GM12872 (cell line): ENCODE measurements at regions not wholly inside any gene's neighbourhood (a gene's known extent, or its start where the extent isn't known, plus 50 kb on each side); places are given as distances from the start of the nearest gene placed in this dataset.

ENCODE experiments used
- TF ChIP-seq, protein P1 (sequence below): IDR thresholded peaks from 3 replicates; pipeline ENCODE4 v1.5.1; 2011; ENCODE audit warnings: low read depth, mild to moderate bottlenecking, low read length, moderate library complexity; ENCODE audit not compliant: insufficient read depth

DNA sequence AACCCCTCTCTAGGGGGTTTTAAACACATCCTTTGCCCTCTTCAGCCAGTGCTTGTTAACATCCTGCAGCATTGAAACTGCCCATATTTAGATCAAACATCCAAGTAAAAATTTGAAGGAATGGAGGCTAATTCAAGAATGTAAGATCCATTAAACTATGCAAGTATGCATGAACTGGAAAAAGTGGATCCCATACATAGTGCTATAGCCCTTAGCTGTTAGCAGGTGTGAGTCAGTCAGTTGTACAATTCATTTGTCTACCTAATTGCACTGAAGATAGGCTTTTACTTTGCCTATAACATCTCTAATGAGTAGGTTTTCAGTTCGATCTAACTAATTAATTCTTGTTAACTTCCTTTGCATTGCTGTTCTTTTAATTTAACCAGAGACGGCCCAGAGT, 270.9 kb downstream of the LMO4 start:
- TF ChIP-seq, protein P1, sequence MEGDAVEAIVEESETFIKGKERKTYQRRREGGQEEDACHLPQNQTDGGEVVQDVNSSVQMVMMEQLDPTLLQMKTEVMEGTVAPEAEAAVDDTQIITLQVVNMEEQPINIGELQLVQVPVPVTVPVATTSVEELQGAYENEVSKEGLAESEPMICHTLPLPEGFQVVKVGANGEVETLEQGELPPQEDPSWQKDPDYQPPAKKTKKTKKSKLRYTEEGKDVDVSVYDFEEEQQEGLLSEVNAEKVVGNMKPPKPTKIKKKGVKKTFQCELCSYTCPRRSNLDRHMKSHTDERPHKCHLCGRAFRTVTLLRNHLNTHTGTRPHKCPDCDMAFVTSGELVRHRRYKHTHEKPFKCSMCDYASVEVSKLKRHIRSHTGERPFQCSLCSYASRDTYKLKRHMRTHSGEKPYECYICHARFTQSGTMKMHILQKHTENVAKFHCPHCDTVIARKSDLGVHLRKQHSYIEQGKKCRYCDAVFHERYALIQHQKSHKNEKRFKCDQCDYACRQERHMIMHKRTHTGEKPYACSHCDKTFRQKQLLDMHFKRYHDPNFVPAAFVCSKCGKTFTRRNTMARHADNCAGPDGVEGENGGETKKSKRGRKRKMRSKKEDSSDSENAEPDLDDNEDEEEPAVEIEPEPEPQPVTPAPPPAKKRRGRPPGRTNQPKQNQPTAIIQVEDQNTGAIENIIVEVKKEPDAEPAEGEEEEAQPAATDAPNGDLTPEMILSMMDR = no peak

DNA sequence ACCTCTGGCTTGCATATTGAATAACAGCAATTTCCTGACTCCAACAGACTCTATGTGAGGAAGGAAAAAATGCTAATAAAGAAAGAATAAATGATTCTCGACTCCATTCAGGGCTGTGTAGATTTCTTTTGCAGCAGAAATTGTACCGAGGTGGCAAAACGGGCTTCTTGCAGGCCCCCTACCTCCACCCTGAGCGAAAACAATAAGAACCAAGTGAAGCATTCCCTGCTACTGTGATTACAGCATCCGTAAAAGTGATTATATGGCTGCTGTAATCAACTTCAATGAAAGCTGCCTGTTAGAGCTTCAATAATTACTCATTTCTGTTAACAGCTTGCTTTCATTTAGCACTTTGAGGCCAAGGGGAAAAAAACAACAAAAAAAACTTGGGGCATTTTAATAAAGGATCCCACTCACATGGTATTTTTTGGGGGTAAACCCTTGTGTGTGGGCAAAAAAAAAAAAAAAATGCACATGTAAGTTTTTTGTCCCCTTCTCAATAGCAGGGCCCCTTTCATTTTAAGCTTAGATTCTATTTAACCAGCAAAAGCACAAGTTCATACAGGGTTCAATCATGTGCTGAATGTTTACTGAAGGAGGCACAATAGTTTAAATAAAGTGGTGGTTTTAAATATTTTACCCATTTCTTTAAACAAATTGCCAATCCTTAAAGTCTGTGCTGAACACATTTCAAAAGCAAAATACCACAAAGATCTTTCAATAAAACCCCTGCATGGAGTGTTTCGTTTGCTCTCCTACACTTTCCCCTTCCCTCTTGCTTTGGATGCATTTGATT, 271.6 kb downstream of the LMO4 start:
- TF ChIP-seq, protein P1 = no peak

DNA sequence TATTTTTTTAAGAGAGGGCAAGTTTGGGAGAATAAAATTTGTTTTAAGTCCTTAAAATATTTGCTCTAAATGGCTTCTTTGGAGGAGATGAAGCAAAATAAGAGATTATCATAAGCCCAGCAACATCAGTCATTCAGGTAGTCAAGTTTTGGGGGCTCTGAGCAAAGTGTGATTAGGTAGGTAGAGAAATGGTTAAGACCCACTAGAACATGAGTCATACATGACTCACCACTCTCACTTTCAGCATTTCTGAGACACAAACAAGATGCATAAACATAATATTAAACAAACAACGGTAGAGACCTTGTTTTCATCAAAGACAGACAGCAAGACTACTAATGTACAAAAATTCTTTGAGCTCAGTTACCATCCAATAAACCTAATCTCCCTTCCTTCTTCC, 272.2 kb downstream of the LMO4 start:
- TF ChIP-seq, protein P1 = no peak

DNA sequence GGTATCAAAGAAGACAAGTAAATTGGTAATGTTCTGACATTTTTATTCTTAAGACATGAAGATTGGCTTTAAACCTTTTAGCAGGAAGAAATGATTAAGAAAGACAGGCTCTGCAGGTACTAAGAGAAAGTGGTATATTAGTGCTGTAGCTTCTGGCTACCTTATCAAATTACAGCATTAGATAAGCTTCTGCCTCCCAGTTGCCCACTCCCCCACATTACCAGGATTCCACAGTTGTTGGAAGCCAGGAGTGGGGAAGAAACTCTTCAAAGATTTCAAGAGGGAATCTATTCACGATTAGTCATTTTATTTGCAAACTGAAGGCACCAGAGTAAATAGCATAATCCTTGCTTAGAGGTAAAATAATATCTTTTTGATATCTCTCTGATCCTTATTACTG, 274.9 kb downstream of the LMO4 start:
- TF ChIP-seq, protein P1 = no peak

DNA sequence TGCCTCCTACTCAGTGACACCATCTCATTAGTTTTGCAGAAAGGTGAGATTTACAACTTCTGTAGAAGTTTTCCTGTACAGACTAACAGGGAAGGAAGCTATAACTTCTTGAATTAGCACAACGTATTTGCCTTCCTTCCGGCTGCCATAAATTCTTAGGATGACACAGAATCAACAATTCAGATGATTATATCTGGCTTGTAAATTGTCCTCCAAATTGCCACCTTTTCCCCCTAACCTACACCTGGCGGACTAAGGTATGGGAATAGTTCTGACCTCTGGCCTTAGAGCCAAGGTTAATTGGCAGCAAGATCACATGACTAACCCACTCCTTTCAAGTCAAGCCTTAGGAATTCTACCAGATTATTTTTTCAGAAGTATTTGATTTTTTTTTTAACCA, 284.3 kb downstream of the LMO4 start:
- TF ChIP-seq, protein P1 = no peak

DNA sequence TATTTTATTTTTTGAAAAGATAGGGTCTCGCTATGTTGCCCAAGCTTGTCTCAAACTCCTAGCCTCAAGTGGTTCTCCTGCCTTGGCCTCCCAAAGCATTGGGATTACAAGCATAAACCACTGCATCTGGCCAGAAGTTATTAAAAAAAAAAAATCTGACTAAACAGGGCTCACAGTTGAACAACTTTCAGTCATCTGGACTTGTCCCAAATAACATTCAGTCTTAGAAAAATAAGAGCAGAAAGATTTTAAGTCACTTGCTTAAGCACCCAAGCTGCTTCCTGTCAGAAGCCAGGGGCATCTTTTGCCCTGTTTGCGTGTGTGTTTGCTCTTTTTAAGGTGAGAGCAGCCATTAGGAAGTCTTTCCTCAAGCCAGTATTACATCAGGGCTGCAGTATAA, 286.8 kb downstream of the LMO4 start:
- TF ChIP-seq, protein P1 = no peak

DNA sequence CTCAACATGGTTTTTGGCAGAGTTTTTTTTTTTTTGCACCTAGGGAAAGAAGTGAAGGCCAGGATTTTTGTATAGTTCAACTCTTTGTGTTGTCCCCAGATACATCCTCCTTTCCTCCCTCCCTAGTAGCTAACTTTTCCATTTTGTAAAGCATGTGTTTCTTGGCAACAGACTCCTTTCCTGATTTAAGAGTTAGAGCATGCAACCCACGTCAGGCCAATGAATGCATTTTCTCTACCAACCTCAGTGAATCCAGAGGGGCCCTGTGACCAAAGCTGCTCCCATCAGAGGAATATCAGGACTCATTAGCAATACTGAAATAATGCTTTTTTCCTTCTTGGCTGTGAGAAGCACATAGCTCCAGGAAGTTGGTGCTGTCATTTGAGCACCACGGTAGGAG, 287.2 kb downstream of the LMO4 start:
- TF ChIP-seq, protein P1 = no peak
